ENCODE measurements at regions not wholly inside any gene's neighbourhood (a gene's known extent, or its start where the extent isn't known, plus 50 kb on each side); places are given as distances from the start of the nearest gene placed in this dataset.

DNA sequence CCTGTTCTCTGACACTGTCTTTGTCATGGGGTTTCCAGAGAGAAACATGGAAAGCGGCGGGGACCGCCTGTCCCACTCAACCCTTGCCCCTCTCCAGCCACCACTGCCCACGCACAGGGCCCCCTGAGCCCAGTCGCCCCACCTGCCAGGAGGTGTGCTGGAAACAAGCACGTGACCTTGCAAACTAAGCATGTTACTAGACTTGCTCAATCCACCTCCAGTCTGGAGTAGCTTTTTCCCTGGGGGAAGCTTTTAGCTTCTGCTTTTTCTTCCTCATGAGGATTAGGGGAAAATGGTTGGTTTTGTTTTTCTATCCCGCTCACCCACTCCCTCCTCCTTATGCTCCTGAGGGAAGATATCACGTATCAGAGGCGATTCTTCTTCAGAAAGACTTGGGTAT is 105.7 kb downstream of the PLEKHG1 start:
- no peaks in the 10 kb centered on the region for H3K36me3 ChIP-seq (ENCODE audit: control insufficient read depth, insufficient read depth, low read length)
- no peaks in the 10 kb centered on the region for H3K9me3 ChIP-seq (ENCODE audit: control insufficient read depth, insufficient read depth, low read length)
- no peaks in the 10 kb centered on the region for H3K36me3 Mint-ChIP-seq
- H3K27me3 ChIP-seq (ENCODE audit: control insufficient read depth, insufficient read depth, low read length) = no peaks in the 10 kb centered on the region
- intact Hi-C loops (cut with micrococcal nuclease) = no loop called here
- H3K27ac ChIP-seq (ENCODE audit: low read length) = no peak overlapping the region
- no peaks in the 10 kb centered on the region for H3K4me1 Mint-ChIP-seq
- no peak overlapping the region for H3K27ac Mint-ChIP-seq
- H3K27me3 Mint-ChIP-seq (ENCODE audit: low read depth in 2 of 2) = peaks cover 0 to 16% of the 10 kb centered on the region in 2 donors
- TF ChIP-seq, protein P1, sequence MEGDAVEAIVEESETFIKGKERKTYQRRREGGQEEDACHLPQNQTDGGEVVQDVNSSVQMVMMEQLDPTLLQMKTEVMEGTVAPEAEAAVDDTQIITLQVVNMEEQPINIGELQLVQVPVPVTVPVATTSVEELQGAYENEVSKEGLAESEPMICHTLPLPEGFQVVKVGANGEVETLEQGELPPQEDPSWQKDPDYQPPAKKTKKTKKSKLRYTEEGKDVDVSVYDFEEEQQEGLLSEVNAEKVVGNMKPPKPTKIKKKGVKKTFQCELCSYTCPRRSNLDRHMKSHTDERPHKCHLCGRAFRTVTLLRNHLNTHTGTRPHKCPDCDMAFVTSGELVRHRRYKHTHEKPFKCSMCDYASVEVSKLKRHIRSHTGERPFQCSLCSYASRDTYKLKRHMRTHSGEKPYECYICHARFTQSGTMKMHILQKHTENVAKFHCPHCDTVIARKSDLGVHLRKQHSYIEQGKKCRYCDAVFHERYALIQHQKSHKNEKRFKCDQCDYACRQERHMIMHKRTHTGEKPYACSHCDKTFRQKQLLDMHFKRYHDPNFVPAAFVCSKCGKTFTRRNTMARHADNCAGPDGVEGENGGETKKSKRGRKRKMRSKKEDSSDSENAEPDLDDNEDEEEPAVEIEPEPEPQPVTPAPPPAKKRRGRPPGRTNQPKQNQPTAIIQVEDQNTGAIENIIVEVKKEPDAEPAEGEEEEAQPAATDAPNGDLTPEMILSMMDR (IDR thresholded peaks at IDR 0.05) = no peak
- 94% methylated on average over 8 of the region's 9 CpGs for WGBS (ENCODE audit: insufficient coverage)
- ATAC-seq = no peak
- H3K4me3 Mint-ChIP-seq = no peak overlapping the region
- no peak overlapping the region for H3K4me3 ChIP-seq (ENCODE audit: low read length)
- H3K4me1 ChIP-seq (ENCODE audit: control insufficient read depth, insufficient read depth, low read length) = peaks cover 3% of the 10 kb centered on the region
- no peaks in the 10 kb centered on the region for H3K9me3 Mint-ChIP-seq
- no peak for DNase-seq

DNA sequence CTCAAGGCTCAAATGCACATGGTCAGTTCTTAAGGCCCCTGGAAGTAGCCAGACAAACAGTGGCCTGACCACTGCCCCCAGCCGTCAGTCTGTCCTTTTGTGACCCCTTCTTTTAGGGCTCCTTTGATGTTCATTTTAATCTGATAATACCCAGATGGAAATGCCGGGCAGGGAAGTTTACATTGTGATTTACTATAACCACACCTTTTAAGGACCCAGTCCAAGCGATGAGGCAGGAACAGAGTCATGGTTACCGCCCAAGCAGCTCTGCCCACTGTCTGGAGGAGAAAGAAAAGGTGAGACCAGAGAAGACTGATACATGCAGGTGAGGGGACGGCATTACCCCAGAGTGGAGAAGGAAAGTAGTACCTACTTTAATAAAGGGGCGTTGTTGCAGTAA is 110.6 kb downstream of the PLEKHG1 start:
- Histone ChIP-seq H3K27ac (ENCODE audit: low read length) (no peak overlapping the region), H3K36me3 (ENCODE audit: control insufficient read depth, insufficient read depth, low read length) (no peaks in the 10 kb centered on the region), H3K4me3 (ENCODE audit: low read length) (no peak overlapping the region), H3K4me1 (ENCODE audit: control insufficient read depth, insufficient read depth, low read length) (peaks cover 3% of the 10 kb centered on the region), H3K9me3 (ENCODE audit: control insufficient read depth, insufficient read depth, low read length) (no peaks in the 10 kb centered on the region), H3K27me3 (ENCODE audit: control insufficient read depth, insufficient read depth, low read length) (no peaks in the 10 kb centered on the region)
- Mint-ChIP-seq H3K4me3 (no peak overlapping the region), H3K36me3 (no peaks in the 10 kb centered on the region), H3K27me3 (ENCODE audit: low read depth in 2 of 2) (peaks cover 6 to 7% of the 10 kb centered on the region in 2 donors), H3K9me3 (no peaks in the 10 kb centered on the region), H3K27ac (no peak overlapping the region), H3K4me1 (no peaks in the 10 kb centered on the region)
- TF ChIP-seq, protein P1 (IDR thresholded peaks at IDR 0.05) = no peak
- 89% methylated on average over 6 of the region's 6 CpGs for WGBS (ENCODE audit: insufficient coverage)
- no peak for ATAC-seq
- intact Hi-C loops (cut with micrococcal nuclease) = no loop called here
- no peak for DNase-seq

DNA sequence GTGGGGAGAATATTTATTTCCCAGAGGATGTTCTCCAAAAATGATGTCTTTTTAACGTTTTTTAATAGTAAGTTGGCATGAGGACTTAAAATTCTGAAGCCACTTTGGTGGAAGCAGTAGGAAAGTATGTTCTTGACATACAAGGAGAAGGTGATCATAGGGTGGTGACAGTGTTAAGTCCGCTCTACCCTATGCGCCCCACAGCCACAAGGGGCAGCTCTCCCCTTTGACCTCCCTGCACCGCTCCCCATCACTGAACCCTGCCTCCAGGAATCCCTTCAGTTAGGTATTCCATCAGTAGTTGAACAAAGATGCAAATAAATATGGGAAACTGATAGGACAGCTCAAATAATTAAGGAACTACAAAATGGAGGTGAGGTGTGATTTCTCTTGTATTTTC is 111.4 kb downstream of the PLEKHG1 start:
- no peak for ATAC-seq
- no peak overlapping the region for H3K27ac Mint-ChIP-seq
- H3K9me3 ChIP-seq (ENCODE audit: control insufficient read depth, insufficient read depth, low read length) = no peaks in the 10 kb centered on the region

More for the DNA sequence above, 111.4 kb downstream of the PLEKHG1 start:
- no peaks in the 10 kb centered on the region for H3K4me1 Mint-ChIP-seq
- peaks cover 3% of the 10 kb centered on the region for H3K4me1 ChIP-seq (ENCODE audit: control insufficient read depth, insufficient read depth, low read length)
- H3K4me3 ChIP-seq (ENCODE audit: low read length) = no peak overlapping the region
- intact Hi-C loops (cut with micrococcal nuclease) = no loop called here
- TF ChIP-seq, protein P1 (IDR thresholded peaks at IDR 0.05) = no peak
- WGBS (ENCODE audit: insufficient coverage) = 93% methylated on average over 4 of the region's 4 CpGs
- H3K27ac ChIP-seq (ENCODE audit: low read length) = no peak overlapping the region
- no peaks in the 10 kb centered on the region for H3K36me3 ChIP-seq (ENCODE audit: control insufficient read depth, insufficient read depth, low read length)
- peaks cover 6 to 7% of the 10 kb centered on the region in 2 donors for H3K27me3 Mint-ChIP-seq (ENCODE audit: low read depth in 2 of 2)
- H3K4me3 Mint-ChIP-seq = no peak overlapping the region
- no peak for DNase-seq
- H3K36me3 Mint-ChIP-seq = no peaks in the 10 kb centered on the region
- H3K27me3 ChIP-seq (ENCODE audit: control insufficient read depth, insufficient read depth, low read length) = no peaks in the 10 kb centered on the region
- H3K9me3 Mint-ChIP-seq = no peaks in the 10 kb centered on the region

Measured in natural killer cell (primary cell).